SK-N-MC (cell line): ENCODE measurements at regions not wholly inside any gene's neighbourhood (a gene's known extent, or its start where the extent isn't known, plus 50 kb on each side); places are given as distances from the start of the nearest gene placed in this dataset.

Source experiments
- DNase-seq: peaks from one replicate; pipeline ENCODE4 v3.0.0-alpha.2; 2011; ENCODE audit warnings: low read depth, low spot score
- H3K27ac ChIP-seq: fragments of 200-600 bp; sonication (generic); 2 replicates; pipeline ENCODE4 v1.5.1; 2016; ENCODE audit warnings: mixed run types
- H3K36me3 ChIP-seq: fragments of 200-600 bp; sonication (generic); 2 replicates; pipeline ENCODE4 v1.6.1; 2017; ENCODE audit warnings: antibody characterized with exemption, low read length, mixed read lengths; ENCODE audit not compliant: insufficient read depth
- H3K4me3 ChIP-seq: fragments of 200-600 bp; sonication (generic); 2 replicates; pipeline ENCODE4 v1.5.1; 2016
- H3K9ac ChIP-seq: fragments of 200-600 bp; sonication (generic); 2 replicates; pipeline ENCODE4 v1.8.0; 2017; ENCODE audit warnings: mixed run types, mixed read lengths; ENCODE audit not compliant: insufficient read length
- H3K9me3 ChIP-seq: fragments of 200-600 bp; sonication (generic); 2 replicates; pipeline ENCODE4 v1.6.1; 2017; ENCODE audit warnings: low read depth, mild to moderate bottlenecking, antibody characterized with exemption, low read length, moderate library complexity, mixed read lengths
- EZH2 ChIP-seq: fragments of 200-600 bp; sonication (generic); IDR thresholded peaks from one replicate; pipeline ENCODE4 v1.6.1; 2017; ENCODE audit warnings: antibody characterized with exemption
- FOXP2 ChIP-seq: optimal IDR thresholded peaks from 2 replicates; pipeline ENCODE3; 2011; ENCODE audit warnings: mild to moderate bottlenecking, moderate library complexity; ENCODE audit not compliant: insufficient read depth; ENCODE audit errors: extremely low read length, control extremely low read depth
- POLR2AphosphoS5 ChIP-seq: IDR thresholded peaks from 2 replicates; pipeline ENCODE4 v1.6.1; 2012; ENCODE audit warnings: mild to moderate bottlenecking, low read depth, low read length, borderline replicate concordance

DNA sequence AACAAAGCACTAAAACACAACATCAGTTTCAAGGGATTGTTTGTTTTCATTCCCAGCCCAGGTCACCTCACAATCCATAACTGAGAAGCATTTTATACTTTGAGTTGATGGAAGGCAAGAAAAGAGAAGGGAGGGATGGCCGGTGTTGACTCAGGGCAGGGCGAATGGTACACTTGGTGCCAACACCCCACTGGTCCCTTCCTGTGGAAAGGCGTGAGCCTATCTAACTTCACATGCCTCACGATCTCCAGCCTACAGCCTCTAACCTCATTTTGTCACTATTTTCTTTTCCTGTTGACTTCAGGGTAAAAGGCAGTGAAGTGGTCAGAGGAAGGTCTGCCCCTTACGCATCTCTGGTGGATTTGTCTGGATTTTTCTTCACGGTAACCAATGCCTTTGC is 53.5 kb upstream of the SASH1 start:
- no peak for TF ChIP-seq POLR2AphosphoS5
- no peak for TF ChIP-seq EZH2
- TF ChIP-seq FOXP2: no peak

DNA sequence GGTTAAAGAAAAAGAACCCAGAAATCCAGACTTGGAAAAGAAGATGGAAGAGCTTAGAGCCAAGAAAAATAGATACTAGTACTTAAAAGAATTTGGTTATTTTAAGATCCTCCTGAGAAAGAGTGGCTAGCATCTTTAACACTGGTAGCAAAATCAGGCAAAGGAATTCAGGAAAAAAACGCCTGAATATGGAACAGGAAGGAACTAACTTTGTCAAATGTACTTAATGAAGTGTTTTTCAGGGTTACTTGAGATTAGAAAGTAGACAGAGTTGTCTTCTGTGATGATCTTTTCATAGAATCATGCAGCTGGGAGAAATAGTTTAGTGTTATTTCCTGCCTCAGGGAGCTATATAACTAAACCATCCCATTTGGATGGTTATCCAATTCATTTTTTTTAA is 50.8 kb upstream of the SASH1 start:
- H3K9me3 ChIP-seq: no peaks in the 10 kb centered on the region
- no peak overlapping the region for H3K27ac ChIP-seq
- TF ChIP-seq FOXP2 (no peak), POLR2AphosphoS5 (no peak), EZH2 (no peak)
- no peak overlapping the region for H3K4me3 ChIP-seq
- no peaks in the 10 kb centered on the region for H3K36me3 ChIP-seq
- no peak overlapping the region for H3K9ac ChIP-seq
- DNase-seq: no peak

More for the DNA sequence above, 53.5 kb upstream of the SASH1 start:
- Histone ChIP-seq H3K36me3 (no peaks in the 10 kb centered on the region), H3K9me3 (no peaks in the 10 kb centered on the region), H3K4me3 (no peak overlapping the region), H3K27ac (no peak overlapping the region), H3K9ac (no peak overlapping the region)
- no peak for DNase-seq
